ENCODE measurements at regions not wholly inside any gene's neighbourhood (a gene's known extent, or its start where the extent isn't known, plus 50 kb on each side); places are given as distances from the start of the nearest gene placed in this dataset.

DNA sequence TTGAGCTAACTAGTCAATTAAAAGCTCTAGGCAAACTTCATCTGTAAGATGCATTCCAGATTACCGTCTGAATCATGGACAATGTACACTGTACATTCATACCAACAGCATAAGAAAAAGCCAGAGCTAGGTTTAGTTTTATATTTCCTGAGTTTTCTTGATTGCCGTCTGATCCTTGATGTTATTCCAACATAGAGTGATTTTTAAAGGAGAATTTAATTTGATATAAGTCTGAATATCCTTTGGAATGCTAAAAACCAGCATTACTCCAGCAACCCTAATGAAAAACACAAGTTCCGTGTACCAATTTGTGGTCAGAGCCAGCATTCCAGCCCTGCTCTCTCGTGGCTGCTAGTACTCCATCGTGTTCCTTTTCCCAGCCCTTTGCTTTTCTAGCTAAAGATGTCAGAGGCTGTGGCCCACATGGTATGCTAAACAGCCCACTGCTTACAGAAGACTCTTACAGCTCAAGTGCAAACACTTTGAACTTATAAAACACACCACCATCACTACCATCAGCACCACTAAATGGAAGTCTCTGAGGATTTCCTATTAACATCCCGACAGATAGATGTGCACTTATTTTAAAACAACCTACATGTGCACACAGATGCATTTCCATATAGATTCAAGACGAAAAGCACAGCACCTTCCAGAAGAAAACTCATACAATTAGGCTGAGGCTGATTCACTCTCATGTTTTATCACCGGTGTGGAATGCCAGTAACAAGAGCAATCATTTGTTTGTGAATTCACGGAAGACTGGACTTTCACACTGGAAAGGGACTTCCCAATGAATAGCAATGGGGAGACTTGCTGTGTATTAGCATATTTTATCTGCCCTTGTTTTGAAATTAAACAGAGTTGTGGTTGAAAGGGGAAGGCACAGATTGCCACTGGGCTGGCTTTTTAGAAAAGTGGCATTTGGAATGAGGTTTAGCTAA, 246.9 kb upstream of the GAS1 start:
- Histone ChIP-seq H3K4ac (replicated peaks; ENCODE audit: insufficient read length, low read depth, low read length) (no peak overlapping the region), H2AK5ac (ENCODE audit: low read depth, low read length) (no peak overlapping the region), H3K79me1 (ENCODE audit: low read depth, low read length) (no peaks in the 10 kb centered on the region), H3K27me3 (replicated peaks in 1 of 4; ENCODE audit: control insufficient read depth in 3 of 4, extremely low read depth in 1 of 4, insufficient read depth in 3 of 4, low read length in 3 of 4) (no peaks in the 10 kb centered on the region), H3K23ac (ENCODE audit: insufficient read length) (no peak overlapping the region), H2BK120ac (replicated peaks; ENCODE audit: low read depth, low read length) (no peak overlapping the region), H4K8ac (ENCODE audit: extremely low read depth, insufficient read depth, low read length) (no peak overlapping the region), H3K23me2 (ENCODE audit: low read depth, low read length) (no peaks in the 10 kb centered on the region; the same call in 1 of the 2 replicates), H3K14ac (ENCODE audit: insufficient read length) (no peak overlapping the region), H3K9me3 (ENCODE audit: insufficient read depth in 2 of 2, low read depth in 1 of 2, low read length in 1 of 2) (no peaks in the 10 kb centered on the region), H2BK12ac (ENCODE audit: low read depth, low read length) (no peak overlapping the region), H3K27ac (ENCODE audit: low read depth, low read length) (no peak overlapping the region), H2BK20ac (ENCODE audit: low read length) (no peak overlapping the region), H2BK15ac (ENCODE audit: low read length) (no peak overlapping the region), H4K91ac (replicated peaks; ENCODE audit: insufficient read length, low read length) (no peak overlapping the region), H3K4me2 (ENCODE audit: insufficient read depth in 1 of 2, low read depth in 2 of 2, low read length in 2 of 2) (no peak overlapping the region), H3K36me3 (ENCODE audit: control insufficient read depth in 2 of 4, insufficient read depth in 4 of 4, low read length in 3 of 4) (no peaks in the 10 kb centered on the region), H3K18ac (ENCODE audit: extremely low read depth, low read length) (no peak overlapping the region), H3K4me3 (ENCODE audit: extremely low read depth in 1 of 4, insufficient read depth in 2 of 4, low read depth in 3 of 4, low read length in 4 of 4) (no peak overlapping the region), H3K56ac (replicated peaks; ENCODE audit: insufficient read length, low read depth, low read length) (no peak overlapping the region), H2BK5ac (ENCODE audit: low read depth, low read length) (no peak overlapping the region), H4K5ac (ENCODE audit: insufficient read length, low read depth, low read length) (no peak overlapping the region), H2AFZ (ENCODE audit: low read length) (no peak overlapping the region), H4K20me1 (replicated peaks in 1 of 2; ENCODE audit: control insufficient read depth in 1 of 2, insufficient read depth in 2 of 2, low read length in 2 of 2) (no peaks in the 10 kb centered on the region), H3K9ac (replicated peaks in 1 of 4; ENCODE audit: extremely low read depth in 1 of 4, low read depth in 3 of 4, low read length in 3 of 4) (no peak overlapping the region), H3K79me2 (ENCODE audit: control insufficient read depth in 1 of 2, insufficient read depth in 2 of 2, low read length in 2 of 2) (no peaks in the 10 kb centered on the region), H3K4me1 (replicated peaks in 1 of 4; ENCODE audit: control insufficient read depth in 3 of 4, insufficient read depth in 4 of 4, low read length in 3 of 4) (peaks cover 0 to 10% (median under 1%) of the 10 kb centered on the region in 4 experiments; a peak in 4 of 7 replicates)
- POLR2A ChIA-PET (ENCODE audit: partially characterized antibody): no interaction called here
- WGBS, 2 experiments (ENCODE audit: extremely low coverage in 1 of 2, insufficient coverage in 1 of 2, insufficient read length in 1 of 2, insufficient replicate concordance in 2 of 2, low coverage in 1 of 2, low lambda C conversion rate in 2 of 2, missing lambda C conversion rate in 1 of 2): 87% methylated on average over 9 of the region's 9 CpGs; no CpG with 5 or more reads in 1 of the 2 experiments
- FAIRE-seq (no peak), DNase-seq (ENCODE audit: low read depth in 1 of 2, low spot score in 2 of 2) (no peak)
- CTCF ChIA-PET (ENCODE audit: partially characterized antibody): interaction anchor here (1.3 kb wide), 1 partner anchor 12 kb away, joined by 4 read pairs; no protein-coding TSS in a partner anchor
- TF ChIP-seq EGR1 (IDR thresholded peaks at IDR 0.05; ENCODE audit: borderline replicate concordance, low read depth, low read length) (no peak), RAD21 (IDR thresholded peaks at IDR 0.05 in 1 of 2, conservative IDR thresholded peaks at IDR 0.05 in 1 of 2; ENCODE audit: low read depth in 2 of 2, low read length in 2 of 2) (no peak), MAFK (IDR thresholded peaks at IDR 0.05; ENCODE audit: low read depth, low read length) (no peak), CEBPB (IDR thresholded peaks at IDR 0.05; ENCODE audit: low read depth, low read length) (no peak), CREB1 (IDR thresholded peaks at IDR 0.05) (no peak), JUND (IDR thresholded peaks at IDR 0.05; ENCODE audit: low read length) (no peak), RFX5 (IDR thresholded peaks at IDR 0.05; ENCODE audit: borderline replicate concordance, low read depth, low read length) (no peak), TAF1 (IDR thresholded peaks at IDR 0.05; ENCODE audit: low read depth, low read length) (no peak), NANOG (IDR thresholded peaks at IDR 0.05; ENCODE audit: insufficient read depth, low read depth, low read length, poor library complexity, severe bottlenecking) (no peak), SUZ12 (IDR thresholded peaks at IDR 0.05; ENCODE audit: low read length) (no peak), BRCA1 (IDR thresholded peaks at IDR 0.05; ENCODE audit: low read depth, low read length) (no peak), SP1 (IDR thresholded peaks at IDR 0.05; ENCODE audit: low read depth, low read length) (no peak)
- TF ChIP-seq, protein P1, sequence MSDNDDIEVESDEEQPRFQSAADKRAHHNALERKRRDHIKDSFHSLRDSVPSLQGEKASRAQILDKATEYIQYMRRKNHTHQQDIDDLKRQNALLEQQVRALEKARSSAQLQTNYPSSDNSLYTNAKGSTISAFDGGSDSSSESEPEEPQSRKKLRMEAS (IDR thresholded peaks at IDR 0.05): no peak
